ENCODE measurements at regions not wholly inside any gene's neighbourhood (a gene's known extent, or its start where the extent isn't known, plus 50 kb on each side); places are given as distances from the start of the nearest gene placed in this dataset.
"Not testable (repeated sequence)": the region's sequence is repeated elsewhere in the genome, so short reads cannot be mapped to it uniquely, and the experiment has no call there.

DNA sequence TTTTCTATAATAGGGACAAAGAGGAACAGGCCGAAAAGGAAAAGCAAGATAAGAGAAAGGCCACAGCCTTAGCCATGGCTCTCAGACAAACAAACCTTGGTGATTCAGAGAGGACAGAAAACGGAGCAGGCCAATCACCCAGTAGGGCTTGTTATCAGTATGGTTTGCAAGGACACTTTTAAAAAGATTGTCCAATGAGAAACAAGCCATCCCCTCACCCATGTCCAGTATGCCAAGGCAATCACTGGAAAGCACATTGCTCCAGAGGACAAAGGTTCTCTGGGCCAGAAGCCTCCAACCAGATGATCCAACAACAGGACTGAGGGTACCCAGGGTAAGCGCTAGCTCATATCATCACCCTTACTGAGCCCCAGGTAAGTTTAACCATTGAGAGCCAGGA, 243.8 kb upstream of the BTG1 start:
- no peak for DNase-seq

- no peak for DNase-seq
Observed at GRCh38 chr12:92385296-92385695, 239.7 kb upstream of the BTG1 start.

DNA sequence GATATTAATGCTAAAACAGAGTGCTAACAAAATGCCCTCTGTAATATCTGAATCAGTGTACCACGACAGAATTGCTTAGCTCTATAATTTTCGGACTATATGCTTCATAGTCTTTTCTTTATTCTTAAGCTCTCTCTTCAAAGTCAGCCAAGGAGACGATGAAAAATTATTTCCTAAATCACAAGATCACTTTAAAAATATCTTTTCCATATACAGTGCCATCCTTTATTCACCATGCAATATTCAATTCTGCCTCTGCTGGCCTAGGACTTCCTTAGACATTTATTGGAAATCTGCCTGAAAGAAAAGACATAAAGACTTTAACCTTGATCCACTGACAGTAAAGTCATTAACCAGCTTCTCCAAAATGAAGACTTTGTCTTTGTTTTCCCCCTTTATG, 238.9 kb upstream of the BTG1 start:
- no peak for DNase-seq

GRCh38 chr12:92382383-92382878, 236.8 kb upstream of the BTG1 start:
- no peak for DNase-seq

DNA sequence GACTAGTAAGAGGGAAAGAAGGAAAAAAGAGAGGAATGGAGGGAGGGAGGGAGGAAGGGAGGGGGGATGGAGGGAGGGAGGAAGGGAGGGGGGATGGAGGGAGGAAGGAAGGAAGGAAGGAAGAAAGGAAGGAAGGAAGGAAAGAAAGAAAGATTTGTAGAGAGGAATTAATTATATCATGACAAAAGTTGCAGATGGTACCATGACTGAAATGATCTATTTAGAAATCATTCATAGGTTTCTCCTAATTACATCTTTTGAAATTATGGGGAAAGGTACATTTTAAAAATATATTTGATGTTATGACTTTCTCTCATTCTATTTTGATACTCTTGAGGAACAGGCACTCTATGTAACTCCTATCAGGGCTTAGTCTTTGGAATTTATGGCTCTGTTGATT, 236.2 kb upstream of the BTG1 start:
- no peak for DNase-seq

DNA sequence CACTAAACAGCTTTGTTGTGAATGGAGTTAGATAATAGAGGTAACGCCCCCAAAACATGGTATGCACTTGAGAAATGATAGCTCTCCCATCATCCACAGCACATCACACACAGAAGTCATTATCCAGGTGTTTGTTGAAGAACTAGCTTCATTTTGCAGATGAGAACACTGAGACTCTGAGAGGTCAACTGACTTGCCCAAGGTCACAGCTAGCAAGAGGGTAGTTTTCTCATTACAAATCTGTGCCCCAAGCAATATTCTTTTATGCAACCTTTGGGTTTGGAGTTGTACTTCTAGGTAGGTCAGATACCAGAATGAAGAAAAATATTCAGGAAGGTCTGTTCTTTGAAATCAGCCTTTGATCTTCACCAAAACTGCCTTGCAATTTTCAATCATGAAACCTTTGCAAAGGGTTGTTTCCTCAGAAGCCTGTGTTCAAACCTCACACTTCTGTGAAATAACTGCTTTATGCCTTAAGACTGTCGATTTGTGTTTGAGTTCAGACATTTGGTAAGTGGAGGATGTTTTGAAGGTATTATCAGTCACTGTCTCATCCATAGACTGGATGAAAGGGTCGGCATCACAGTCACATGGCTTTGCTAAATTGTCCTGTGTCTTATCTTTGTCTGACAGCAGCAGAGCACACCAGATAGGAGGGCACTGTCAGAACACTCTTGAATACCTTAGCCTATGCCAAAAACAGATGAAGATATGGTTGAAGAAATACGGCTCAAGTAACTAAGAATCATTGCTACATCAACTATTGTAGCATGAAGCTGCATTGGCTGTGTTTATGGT, 233.2 kb upstream of the BTG1 start:
- no peak for DNase-seq

- DNase-seq = not testable (repeated sequence)
Observed at GRCh38 chr12:92375504-92375903, 229.9 kb upstream of the BTG1 start.

GRCh38 chr12:92370828-92371227, 225.2 kb upstream of the BTG1 start:
- DNase-seq = no peak

DNA sequence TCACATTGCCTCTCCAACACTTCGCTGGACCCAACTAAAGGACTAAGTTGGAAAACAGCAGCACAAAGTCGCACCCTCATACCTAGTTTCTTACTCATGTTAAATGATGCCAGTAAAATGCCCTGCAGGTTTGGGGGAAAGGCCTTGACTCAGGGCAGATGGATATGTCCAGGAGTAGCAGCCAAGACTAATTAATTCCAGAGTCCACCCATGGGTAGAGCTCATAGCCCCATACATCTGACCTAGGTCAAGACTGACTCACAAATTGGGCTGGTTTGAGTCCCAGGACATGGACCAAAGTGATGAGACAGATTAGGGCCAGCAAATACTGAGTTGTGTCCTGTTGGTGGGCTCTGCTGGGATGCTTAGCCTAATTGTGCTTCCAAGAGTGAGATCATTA, 224.0 kb upstream of the BTG1 start:
- DNase-seq = peak; percentile 36

DNA sequence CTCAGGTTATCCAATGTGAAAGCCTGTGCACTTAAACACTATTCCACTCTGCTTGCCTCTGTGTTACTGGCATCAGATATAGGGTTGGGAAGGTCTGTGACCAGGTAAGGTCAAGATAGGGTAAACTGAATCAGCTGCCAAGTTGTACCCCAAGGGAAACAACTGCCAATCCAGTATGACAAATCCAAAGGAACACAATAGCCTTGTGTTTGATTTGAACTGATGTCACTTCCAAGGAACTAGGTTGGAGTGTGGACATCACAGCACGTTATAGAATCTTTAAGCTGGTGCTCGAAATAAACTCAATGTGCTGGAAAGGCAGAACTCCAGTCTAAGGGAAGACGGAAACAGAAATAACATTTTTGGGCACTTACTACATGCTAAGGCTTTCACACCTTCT, 223.4 kb upstream of the BTG1 start:
- no peak for DNase-seq

DNA sequence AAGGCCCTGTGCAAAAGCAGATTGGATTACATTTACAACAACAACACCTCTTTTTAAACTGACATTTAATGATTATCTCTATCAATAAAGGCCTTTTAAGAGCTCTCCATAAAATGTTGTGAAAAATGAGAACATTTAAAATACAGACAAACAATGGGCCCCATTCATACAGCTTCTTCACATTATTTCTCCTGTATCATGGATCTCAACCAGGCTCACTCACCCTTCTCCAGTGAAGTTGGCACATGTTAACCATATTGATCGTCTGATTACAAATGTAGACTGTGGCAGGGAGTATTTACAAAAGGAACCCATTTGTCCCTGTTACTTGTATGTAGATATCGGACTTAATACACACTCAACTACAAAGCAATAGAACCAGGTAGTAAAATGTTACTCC, 220.2 kb upstream of the BTG1 start:
- no peak for DNase-seq

DNA sequence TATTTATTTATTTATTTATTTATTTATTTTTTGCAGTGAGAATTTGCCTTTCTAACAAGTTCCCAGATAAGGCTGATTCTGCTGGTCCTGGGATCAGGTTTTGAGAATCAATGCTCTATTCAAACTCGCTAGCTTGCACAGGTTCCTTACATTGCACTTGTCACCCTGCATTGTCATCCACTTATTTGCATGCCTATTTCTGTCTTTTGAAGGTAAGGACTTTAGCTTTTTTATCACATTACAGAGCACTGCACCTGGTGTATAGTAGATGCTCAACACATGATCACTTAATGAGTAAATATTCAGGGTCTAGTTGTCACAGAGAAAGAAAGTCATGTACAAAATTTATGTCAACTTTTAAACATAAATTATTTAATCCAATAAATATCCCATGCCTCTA, 219.7 kb upstream of the BTG1 start:
- no peak for DNase-seq

GRCh38 chr12:92363295-92364146, 217.9 kb upstream of the BTG1 start:
- DNase-seq = peak; percentile 65

DNA sequence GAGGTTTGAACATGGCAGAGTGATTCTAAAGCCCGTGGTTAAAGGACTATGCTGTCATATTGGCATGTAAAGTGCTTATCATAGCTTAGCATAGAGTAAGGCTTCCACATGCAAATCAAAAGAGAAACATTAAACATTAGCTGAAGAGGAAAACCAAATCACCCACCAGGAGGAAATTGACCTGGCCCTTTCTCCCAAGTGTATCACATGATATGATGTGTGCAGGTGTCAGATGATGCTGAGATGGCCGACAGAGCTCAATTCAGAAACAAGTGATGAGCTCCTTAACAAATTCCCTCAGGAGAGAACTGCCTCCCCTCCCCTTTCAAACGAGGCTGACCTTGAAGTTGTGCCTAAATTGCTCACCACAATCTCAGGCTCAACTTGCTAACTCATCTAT, 217.1 kb upstream of the BTG1 start:
- no peak for DNase-seq

- DNase-seq = no peak
Observed at GRCh38 chr12:92362126-92362525, 216.5 kb upstream of the BTG1 start.

- DNase-seq = no peak
Observed at GRCh38 chr12:92360543-92360942, 214.9 kb upstream of the BTG1 start.

- no peak for DNase-seq
Observed at GRCh38 chr12:92359581-92360209, 214.0 kb upstream of the BTG1 start.

DNA sequence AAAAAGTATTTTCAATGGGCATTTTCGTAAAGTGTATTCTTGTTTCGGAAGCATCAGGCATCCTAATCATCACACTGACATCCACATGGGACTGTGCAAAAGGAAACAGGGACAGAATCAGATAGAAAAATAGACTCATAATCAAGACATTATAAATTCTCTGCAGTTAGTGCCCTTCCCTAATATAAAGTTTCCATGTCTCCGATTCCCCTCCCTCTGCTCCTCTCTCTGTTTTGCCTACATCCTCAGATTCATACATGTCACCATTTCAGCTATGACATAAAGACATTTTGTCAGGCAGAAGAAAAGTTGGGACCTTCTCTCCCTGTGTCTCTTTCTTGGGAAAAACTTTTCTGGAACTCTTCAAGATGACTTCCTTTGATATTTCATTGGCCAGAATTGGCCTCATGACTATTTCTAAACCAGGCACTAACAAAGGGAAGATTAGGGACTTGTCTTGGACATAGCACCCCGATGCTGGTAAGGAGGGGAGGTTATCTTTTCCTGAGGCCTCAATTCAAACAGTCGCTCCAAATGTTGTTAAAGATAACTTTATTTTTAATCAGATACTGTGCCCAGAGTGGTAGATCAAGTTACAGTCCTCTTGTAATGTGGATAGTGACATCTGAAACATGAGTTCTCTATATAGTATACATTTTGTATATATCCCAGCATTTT, 212.1 kb upstream of the BTG1 start:
- DNase-seq = no peak

- DNase-seq = no peak
Observed at GRCh38 chr12:92356425-92356824, 210.8 kb upstream of the BTG1 start.

GRCh38 chr12:92349635-92350034, 204.0 kb upstream of the BTG1 start:
- DNase-seq = no peak

- no peak for DNase-seq
Observed at GRCh38 chr12:92342574-92342973, 196.9 kb upstream of the BTG1 start.

DNA sequence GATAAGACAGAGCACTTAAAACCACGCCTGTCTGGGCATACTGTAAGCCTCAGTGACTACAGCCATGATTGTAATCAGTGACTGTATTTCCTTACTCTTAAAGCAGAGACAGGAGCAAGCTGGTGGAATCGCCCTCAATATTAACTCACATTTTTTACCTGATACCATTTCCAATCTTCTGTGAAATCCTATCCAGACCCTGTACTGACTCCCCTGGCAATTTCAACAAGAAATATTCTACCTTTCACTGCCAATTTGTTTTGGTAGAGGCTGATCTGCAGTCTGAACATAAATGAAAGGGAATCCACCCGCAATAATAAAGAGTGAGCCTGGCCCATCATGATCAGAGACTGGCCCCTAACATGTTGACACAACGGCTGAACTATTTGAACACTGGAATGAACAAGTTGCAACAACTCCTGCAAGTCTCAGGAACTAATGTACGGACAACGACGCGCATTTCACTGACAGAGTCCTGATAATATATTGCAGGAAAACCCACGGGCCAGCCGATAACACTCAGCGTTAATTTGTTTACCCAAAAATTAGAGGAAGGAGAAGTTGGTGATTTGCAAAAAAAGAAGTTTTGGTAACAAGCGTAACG, 195.5 kb upstream of the BTG1 start:
- DNase-seq = no peak

All from fibroblast of skin of right quadriceps (primary cell).